HepG2 (cell line): ENCODE measurements at regions not wholly inside any gene's neighbourhood (a gene's known extent, or its start where the extent isn't known, plus 50 kb on each side); places are given as distances from the start of the nearest gene placed in this dataset.

Experiments used
- BHLHE40 ChIP-seq: IDR thresholded peaks from 2 replicates; pipeline ENCODE4 v1.6.1; 2011; ENCODE audit warnings: low read length, improper control_type of control experiment
- BRCA1 ChIP-seq: sonication (generic); formaldehyde crosslinking; IDR thresholded peaks from 2 replicates; pipeline ENCODE4 v1.4.0; 2020; ENCODE audit warnings: missing genetic modification reagents
- EED ChIP-seq: sonication (generic); formaldehyde crosslinking; IDR thresholded peaks from 2 replicates; pipeline ENCODE4 v1.5.0; 2020; ENCODE audit warnings: mild to moderate bottlenecking, missing genetic modification reagents
- EZH2 ChIP-seq: conservative IDR thresholded peaks from 2 replicates; pipeline ENCODE4 v1.6.1; 2012; ENCODE audit warnings: mild to moderate bottlenecking, low read depth, low read length, moderate library complexity
- PHF20 ChIP-seq: sonication (generic); formaldehyde crosslinking; IDR thresholded peaks from 2 replicates; pipeline ENCODE4 v1.5.0; 2020; ENCODE audit warnings: mild to moderate bottlenecking, missing genetic modification reagents
- POLR2A ChIP-seq, 2 experiments: IDR thresholded peaks; 2 replicates each; pipeline ENCODE4 v1.6.1; 2011; ENCODE audit warnings: low read depth in 2 of 2, low read length in 2 of 2, mild to moderate bottlenecking in 1 of 2, moderate library complexity in 1 of 2; ENCODE audit not compliant: insufficient read depth in 1 of 2
- POLR2AphosphoS5 ChIP-seq: IDR thresholded peaks from 2 replicates; pipeline ENCODE4 v1.6.1; 2012; ENCODE audit warnings: low read depth, low read length
- SIN3A ChIP-seq: IDR thresholded peaks from 2 replicates; pipeline ENCODE4 v1.6.1; 2011; ENCODE audit warnings: low read depth, mild to moderate bottlenecking, control low read depth, low read length, borderline replicate concordance
- ZNF672 ChIP-seq: sonication (generic); formaldehyde crosslinking; IDR thresholded peaks from 2 replicates; pipeline ENCODE4 v1.8.1; 2022; ENCODE audit warnings: missing genetic modification reagents
- TF ChIP-seq, protein P1 (sequence below): sonication (generic); formaldehyde crosslinking; IDR thresholded peaks from 2 replicates; pipeline ENCODE4 v1.4.0; 2020; ENCODE audit warnings: missing genetic modification reagents
- TF ChIP-seq, protein P2 (sequence below): sonication (generic); formaldehyde crosslinking; IDR thresholded peaks from 2 replicates; pipeline ENCODE4 v1.5.0; 2020; ENCODE audit warnings: mild to moderate bottlenecking, missing genetic modification reagents, moderate library complexity
- TF ChIP-seq, protein P3 (sequence below): sonication (generic); formaldehyde crosslinking; IDR thresholded peaks from 2 replicates; pipeline ENCODE4 v1.8.0; 2022; ENCODE audit warnings: missing genetic modification reagents, mild to moderate bottlenecking, inconsistent platforms, borderline replicate concordance
- TF ChIP-seq, protein P4 (sequence below): sonication (generic); formaldehyde crosslinking; IDR thresholded peaks from 2 replicates; pipeline ENCODE4 v1.4.0; 2020; ENCODE audit warnings: missing genetic modification reagents, borderline replicate concordance
- TF ChIP-seq, protein P5 (sequence below): sonication (generic); formaldehyde crosslinking; IDR thresholded peaks from 2 replicates; pipeline ENCODE4 v1.5.1; 2020; ENCODE audit warnings: missing genetic modification reagents, mild to moderate bottlenecking, borderline replicate concordance

DNA sequence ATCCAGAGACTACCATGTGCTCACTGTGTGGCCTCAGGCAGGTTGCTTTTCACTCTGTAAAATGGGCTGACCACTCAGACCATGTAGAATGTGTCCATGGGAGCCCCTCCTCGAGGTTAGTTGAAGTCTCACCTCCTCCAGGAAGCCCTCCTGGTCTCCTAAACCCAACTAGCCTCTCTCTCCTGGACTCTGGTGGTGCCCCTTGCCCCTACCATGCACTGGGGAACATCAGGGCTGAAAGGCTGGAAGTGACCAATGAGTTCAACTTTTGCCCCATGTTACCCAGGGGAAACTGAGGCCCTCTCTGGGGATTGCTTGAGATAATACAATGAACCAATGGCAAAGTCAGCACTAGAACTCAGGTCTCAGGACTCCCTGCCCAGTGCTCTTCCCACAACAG lies 69.2 kb upstream of the SLC6A6 start:
- TF ChIP-seq BRCA1 (CRISPR knock-in tag) (no peak), SIN3A (no peak), BHLHE40 (no peak), PHF20 (CRISPR knock-in tag) (no peak), POLR2AphosphoS5 (no peak), EZH2 (no peak), ZNF672 (no peak), POLR2A (IDR thresholded peaks at IDR 0.05; ENCODE audit: insufficient read depth in 1 of 2, low read depth in 2 of 2, low read length in 2 of 2) (no peak), EED (no peak)
- TF ChIP-seq, protein P1, sequence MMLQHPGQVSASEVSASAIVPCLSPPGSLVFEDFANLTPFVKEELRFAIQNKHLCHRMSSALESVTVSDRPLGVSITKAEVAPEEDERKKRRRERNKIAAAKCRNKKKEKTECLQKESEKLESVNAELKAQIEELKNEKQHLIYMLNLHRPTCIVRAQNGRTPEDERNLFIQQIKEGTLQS (CRISPR knock-in tag) = no peak
- TF ChIP-seq, protein P2, sequence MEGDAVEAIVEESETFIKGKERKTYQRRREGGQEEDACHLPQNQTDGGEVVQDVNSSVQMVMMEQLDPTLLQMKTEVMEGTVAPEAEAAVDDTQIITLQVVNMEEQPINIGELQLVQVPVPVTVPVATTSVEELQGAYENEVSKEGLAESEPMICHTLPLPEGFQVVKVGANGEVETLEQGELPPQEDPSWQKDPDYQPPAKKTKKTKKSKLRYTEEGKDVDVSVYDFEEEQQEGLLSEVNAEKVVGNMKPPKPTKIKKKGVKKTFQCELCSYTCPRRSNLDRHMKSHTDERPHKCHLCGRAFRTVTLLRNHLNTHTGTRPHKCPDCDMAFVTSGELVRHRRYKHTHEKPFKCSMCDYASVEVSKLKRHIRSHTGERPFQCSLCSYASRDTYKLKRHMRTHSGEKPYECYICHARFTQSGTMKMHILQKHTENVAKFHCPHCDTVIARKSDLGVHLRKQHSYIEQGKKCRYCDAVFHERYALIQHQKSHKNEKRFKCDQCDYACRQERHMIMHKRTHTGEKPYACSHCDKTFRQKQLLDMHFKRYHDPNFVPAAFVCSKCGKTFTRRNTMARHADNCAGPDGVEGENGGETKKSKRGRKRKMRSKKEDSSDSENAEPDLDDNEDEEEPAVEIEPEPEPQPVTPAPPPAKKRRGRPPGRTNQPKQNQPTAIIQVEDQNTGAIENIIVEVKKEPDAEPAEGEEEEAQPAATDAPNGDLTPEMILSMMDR (CRISPR knock-in tag) = no peak
- TF ChIP-seq, protein P3, sequence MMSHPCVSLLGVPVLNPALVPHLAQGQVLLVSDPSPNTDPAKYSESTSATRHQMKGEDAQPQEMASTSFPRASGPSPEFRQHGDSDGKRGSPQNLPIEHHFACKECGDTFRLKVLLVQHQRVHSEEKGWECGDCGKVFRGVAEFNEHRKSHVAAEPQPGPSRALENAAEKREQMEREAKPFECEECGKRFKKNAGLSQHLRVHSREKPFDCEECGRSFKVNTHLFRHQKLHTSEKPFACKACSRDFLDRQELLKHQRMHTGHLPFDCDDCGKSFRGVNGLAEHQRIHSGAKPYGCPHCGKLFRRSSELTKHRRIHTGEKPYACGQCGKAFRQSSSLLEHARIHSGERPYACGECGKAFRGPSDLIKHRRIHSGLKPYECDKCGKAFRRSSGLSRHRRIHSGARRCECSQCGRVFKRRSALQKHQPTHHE (CRISPR knock-in tag) = no peak
- TF ChIP-seq, protein P4, sequence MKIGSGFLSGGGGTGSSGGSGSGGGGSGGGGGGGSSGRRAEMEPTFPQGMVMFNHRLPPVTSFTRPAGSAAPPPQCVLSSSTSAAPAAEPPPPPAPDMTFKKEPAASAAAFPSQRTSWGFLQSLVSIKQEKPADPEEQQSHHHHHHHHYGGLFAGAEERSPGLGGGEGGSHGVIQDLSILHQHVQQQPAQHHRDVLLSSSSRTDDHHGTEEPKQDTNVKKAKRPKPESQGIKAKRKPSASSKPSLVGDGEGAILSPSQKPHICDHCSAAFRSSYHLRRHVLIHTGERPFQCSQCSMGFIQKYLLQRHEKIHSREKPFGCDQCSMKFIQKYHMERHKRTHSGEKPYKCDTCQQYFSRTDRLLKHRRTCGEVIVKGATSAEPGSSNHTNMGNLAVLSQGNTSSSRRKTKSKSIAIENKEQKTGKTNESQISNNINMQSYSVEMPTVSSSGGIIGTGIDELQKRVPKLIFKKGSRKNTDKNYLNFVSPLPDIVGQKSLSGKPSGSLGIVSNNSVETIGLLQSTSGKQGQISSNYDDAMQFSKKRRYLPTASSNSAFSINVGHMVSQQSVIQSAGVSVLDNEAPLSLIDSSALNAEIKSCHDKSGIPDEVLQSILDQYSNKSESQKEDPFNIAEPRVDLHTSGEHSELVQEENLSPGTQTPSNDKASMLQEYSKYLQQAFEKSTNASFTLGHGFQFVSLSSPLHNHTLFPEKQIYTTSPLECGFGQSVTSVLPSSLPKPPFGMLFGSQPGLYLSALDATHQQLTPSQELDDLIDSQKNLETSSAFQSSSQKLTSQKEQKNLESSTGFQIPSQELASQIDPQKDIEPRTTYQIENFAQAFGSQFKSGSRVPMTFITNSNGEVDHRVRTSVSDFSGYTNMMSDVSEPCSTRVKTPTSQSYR (CRISPR knock-in tag) = no peak
- TF ChIP-seq, protein P5, sequence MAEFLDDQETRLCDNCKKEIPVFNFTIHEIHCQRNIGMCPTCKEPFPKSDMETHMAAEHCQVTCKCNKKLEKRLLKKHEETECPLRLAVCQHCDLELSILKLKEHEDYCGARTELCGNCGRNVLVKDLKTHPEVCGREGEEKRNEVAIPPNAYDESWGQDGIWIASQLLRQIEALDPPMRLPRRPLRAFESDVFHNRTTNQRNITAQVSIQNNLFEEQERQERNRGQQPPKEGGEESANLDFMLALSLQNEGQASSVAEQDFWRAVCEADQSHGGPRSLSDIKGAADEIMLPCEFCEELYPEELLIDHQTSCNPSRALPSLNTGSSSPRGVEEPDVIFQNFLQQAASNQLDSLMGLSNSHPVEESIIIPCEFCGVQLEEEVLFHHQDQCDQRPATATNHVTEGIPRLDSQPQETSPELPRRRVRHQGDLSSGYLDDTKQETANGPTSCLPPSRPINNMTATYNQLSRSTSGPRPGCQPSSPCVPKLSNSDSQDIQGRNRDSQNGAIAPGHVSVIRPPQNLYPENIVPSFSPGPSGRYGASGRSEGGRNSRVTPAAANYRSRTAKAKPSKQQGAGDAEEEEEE = no peak
